GM12878 (cell line): ENCODE measurements at regions not wholly inside any gene's neighbourhood (a gene's known extent, or its start where the extent isn't known, plus 50 kb on each side); places are given as distances from the start of the nearest gene placed in this dataset.

ENCODE experiments used
- KDM1A ChIP-seq: fragments of 200-600 bp; sonication (generic); IDR thresholded peaks from 2 replicates; pipeline ENCODE4 v1.6.1; 2016; ENCODE audit warnings: borderline replicate concordance
- WRNIP1 ChIP-seq: IDR thresholded peaks from 2 replicates; pipeline ENCODE4 v1.6.1; 2011; ENCODE audit warnings: low read depth, low read length, improper control_type of control experiment, borderline replicate concordance
- TF ChIP-seq, protein P1 (sequence below): fragments of 450-650 bp; IDR thresholded peaks from 2 replicates; pipeline ENCODE4 v1.6.1; 2016; ENCODE audit warnings: mild to moderate bottlenecking

DNA sequence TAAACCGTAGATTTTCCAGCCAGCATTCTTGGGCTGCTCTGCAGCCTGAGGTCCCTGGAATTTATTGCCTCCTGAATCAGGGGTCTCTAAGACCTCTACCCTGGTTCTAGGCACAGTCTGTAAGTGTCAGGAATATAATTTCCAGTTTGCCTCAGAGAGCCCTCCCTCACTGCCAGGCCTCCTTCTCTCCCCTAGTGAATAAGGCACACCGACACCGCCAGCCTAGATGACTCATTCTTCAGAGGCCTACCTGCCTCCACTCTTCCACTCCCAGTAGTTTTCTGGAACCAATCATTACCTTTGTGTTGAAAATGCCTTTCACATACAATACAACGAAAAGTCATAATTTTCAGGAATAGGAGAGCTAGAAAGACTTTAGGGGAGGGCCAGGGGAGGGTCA lies 50.3 kb upstream of the ARHGEF9 start (continued):
- TF ChIP-seq, protein P1, sequence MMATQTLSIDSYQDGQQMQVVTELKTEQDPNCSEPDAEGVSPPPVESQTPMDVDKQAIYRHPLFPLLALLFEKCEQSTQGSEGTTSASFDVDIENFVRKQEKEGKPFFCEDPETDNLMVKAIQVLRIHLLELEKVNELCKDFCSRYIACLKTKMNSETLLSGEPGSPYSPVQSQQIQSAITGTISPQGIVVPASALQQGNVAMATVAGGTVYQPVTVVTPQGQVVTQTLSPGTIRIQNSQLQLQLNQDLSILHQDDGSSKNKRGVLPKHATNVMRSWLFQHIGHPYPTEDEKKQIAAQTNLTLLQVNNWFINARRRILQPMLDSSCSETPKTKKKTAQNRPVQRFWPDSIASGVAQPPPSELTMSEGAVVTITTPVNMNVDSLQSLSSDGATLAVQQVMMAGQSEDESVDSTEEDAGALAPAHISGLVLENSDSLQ: no peak
- no peak for TF ChIP-seq WRNIP1
- no peak for TF ChIP-seq KDM1A
